ENCODE measurements at regions not wholly inside any gene's neighbourhood (a gene's known extent, or its start where the extent isn't known, plus 50 kb on each side); places are given as distances from the start of the nearest gene placed in this dataset.

DNA sequence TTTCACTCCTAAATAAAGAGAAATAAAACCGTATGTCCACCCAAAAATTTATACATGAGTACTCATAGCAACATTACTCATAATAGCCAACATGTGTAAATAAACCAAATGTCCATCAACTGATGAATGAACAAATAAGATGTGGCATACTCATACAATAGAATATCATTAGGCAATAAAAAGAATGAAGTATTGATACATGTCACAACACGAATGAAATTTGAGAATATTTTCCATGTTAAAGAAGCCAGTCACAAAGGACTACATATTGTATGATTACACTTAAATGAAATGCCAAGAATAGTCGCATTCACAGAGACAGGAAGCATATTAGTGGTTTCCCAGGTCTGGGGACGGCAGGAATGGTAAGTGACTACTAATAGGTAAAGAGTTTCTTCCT is 869.2 kb downstream of the IGSF11 start:
- H3K9me3 ChIP-seq: no peaks in the 10 kb centered on the region
- no peak overlapping the region for H3K27ac ChIP-seq
- TF ChIP-seq, protein P1, sequence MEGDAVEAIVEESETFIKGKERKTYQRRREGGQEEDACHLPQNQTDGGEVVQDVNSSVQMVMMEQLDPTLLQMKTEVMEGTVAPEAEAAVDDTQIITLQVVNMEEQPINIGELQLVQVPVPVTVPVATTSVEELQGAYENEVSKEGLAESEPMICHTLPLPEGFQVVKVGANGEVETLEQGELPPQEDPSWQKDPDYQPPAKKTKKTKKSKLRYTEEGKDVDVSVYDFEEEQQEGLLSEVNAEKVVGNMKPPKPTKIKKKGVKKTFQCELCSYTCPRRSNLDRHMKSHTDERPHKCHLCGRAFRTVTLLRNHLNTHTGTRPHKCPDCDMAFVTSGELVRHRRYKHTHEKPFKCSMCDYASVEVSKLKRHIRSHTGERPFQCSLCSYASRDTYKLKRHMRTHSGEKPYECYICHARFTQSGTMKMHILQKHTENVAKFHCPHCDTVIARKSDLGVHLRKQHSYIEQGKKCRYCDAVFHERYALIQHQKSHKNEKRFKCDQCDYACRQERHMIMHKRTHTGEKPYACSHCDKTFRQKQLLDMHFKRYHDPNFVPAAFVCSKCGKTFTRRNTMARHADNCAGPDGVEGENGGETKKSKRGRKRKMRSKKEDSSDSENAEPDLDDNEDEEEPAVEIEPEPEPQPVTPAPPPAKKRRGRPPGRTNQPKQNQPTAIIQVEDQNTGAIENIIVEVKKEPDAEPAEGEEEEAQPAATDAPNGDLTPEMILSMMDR (IDR thresholded peaks at IDR 0.05): no peak
- no peak overlapping the region for H3K9ac ChIP-seq (ENCODE audit: low read depth in 2 of 2, low read length in 2 of 2)
- DNase-seq: no peak
- H3K27me3 ChIP-seq: no peaks in the 10 kb centered on the region
- H3K36me3 ChIP-seq: no peaks in the 10 kb centered on the region
- no peak overlapping the region for H3K4me3 ChIP-seq
- no peaks in the 10 kb centered on the region for H3K4me1 ChIP-seq
- intact Hi-C loops (cut with DNase I): no loop called here

DNA sequence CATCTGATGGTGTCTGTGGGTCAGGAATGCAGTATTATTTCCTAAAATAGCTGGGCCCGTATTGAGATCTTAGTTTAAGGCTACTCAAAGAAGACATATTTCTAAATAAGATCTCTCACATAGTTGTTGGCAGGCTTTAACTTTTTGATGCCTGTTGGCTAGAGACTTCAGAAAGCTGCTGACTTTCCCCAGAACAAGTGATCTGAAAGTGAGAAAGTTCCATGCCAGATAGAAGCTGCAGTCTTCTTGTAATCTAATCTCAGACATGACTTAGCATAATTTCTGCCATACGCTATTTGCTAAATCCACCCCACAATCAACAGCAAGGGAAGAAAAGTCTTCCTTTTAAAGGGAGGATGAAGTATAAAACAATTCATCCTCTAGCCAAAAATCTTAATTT is 867.1 kb downstream of the IGSF11 start:
- intact Hi-C loops (cut with DNase I): no loop called here
- H3K9me3 ChIP-seq: no peaks in the 10 kb centered on the region
- no peaks in the 10 kb centered on the region for H3K36me3 ChIP-seq
- H3K27ac ChIP-seq: no peak overlapping the region
- TF ChIP-seq, protein P1 (IDR thresholded peaks at IDR 0.05): no peak
- H3K9ac ChIP-seq (ENCODE audit: low read depth in 2 of 2, low read length in 2 of 2): no peak overlapping the region
- H3K27me3 ChIP-seq: no peaks in the 10 kb centered on the region
- no peaks in the 10 kb centered on the region for H3K4me1 ChIP-seq
- no peak for DNase-seq
- H3K4me3 ChIP-seq: no peak overlapping the region

DNA sequence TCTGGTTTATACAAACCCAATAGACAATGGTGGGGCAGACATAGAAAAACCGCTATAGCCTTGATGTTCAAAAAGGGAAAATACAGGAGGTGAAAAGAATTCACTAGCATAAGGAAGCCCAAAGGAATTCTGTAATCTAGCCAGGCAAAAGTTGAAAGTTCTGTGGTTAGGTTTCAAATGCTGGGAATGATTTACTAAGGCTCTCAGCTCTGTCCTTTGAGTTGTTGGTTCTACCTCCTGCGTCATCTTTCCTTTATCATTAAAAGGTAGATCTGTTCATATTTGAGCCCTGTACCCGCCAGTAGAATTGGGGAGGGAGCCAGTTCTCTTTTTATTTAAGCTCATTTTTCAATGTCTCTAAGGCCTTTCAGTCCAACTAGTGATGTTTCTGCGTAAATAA is 866.5 kb downstream of the IGSF11 start:
- no peak for DNase-seq
- Histone ChIP-seq H3K36me3 (no peaks in the 10 kb centered on the region), H3K9me3 (no peaks in the 10 kb centered on the region), H3K27ac (no peak overlapping the region), H3K4me1 (no peaks in the 10 kb centered on the region), H3K4me3 (no peak overlapping the region), H3K27me3 (no peaks in the 10 kb centered on the region), H3K9ac (ENCODE audit: low read depth in 2 of 2, low read length in 2 of 2) (no peak overlapping the region)
- intact Hi-C loops (cut with DNase I): no loop called here
- TF ChIP-seq, protein P1 (IDR thresholded peaks at IDR 0.05): no peak

DNA sequence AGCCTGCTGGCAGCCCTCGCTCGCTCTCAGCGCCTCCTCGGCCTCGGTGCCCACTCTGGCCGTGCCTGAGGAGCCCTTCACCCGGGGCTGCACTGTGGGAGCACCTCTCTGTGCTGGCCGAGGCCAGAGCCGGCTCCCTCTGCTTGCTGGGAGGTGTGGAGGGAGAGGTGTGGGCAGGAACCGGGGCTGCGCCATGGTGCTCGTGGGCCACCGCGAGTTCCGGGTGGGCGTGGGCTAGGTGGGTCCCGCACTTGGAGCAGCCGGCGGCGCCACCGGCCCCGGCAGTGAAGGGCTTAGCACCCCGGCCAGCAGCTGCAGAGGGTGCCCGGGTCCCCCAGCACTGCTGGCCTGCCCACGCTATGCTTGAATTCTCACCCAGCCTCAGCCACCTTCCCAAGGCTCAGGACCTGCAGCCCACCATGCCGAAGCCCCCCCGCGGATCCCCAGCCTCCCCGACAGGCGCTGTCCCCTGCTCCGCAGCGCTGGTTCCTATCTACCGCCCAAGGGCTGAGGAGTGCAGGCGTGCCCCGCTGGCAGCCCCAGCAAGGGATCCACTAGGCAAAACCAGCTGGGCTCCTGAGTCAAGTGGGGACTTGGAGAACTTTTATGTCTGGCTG is 863.3 kb downstream of the IGSF11 start:
- TF ChIP-seq, protein P1 (IDR thresholded peaks at IDR 0.05): no peak
- Histone ChIP-seq H3K27ac (no peak overlapping the region), H3K9me3 (no peaks in the 10 kb centered on the region), H3K4me1 (no peaks in the 10 kb centered on the region), H3K9ac (ENCODE audit: low read depth in 2 of 2, low read length in 2 of 2) (no peak overlapping the region), H3K36me3 (no peaks in the 10 kb centered on the region), H3K4me3 (no peak overlapping the region), H3K27me3 (no peaks in the 10 kb centered on the region)
- no peak for DNase-seq
- intact Hi-C loops (cut with DNase I): no loop called here

DNA sequence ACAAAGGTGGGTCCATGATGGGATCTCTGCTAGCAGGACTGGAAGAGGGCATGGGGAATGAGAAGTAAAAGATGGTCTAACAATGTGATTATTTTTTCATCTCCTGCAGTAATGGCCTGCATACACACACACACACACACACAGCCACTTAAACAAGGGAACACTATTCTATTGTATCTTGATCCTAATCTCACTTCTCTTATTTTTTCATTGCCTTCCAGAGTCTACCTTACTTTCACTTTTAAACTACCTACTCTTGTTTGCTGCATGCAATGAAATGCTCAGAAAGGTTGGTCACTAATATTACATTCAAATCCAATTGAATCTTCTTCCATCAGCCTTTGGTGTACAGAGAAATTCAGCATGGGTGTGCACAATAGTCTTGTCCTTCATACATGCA is 853.8 kb downstream of the IGSF11 start:
- Histone ChIP-seq H3K4me1 (no peaks in the 10 kb centered on the region), H3K27me3 (no peaks in the 10 kb centered on the region), H3K36me3 (no peaks in the 10 kb centered on the region), H3K9me3 (no peaks in the 10 kb centered on the region), H3K9ac (ENCODE audit: low read depth in 2 of 2, low read length in 2 of 2) (no peak overlapping the region), H3K27ac (no peak overlapping the region), H3K4me3 (no peak overlapping the region)
- TF ChIP-seq, protein P1 (IDR thresholded peaks at IDR 0.05): no peak
- no peak for DNase-seq
- intact Hi-C loops (cut with DNase I): no loop called here

All from colonic mucosa (tissue), 4 donors.